GM12874 (cell line): ENCODE measurements at regions not wholly inside any gene's neighbourhood (a gene's known extent, or its start where the extent isn't known, plus 50 kb on each side); places are given as distances from the start of the nearest gene placed in this dataset.

Experiments used
- TF ChIP-seq, protein P1 (sequence below): IDR thresholded peaks from 2 replicates; pipeline ENCODE4 v1.5.1; 2011; ENCODE audit warnings: low read depth, mild to moderate bottlenecking, control low read depth, low read length, moderate library complexity; ENCODE audit not compliant: insufficient read depth

DNA sequence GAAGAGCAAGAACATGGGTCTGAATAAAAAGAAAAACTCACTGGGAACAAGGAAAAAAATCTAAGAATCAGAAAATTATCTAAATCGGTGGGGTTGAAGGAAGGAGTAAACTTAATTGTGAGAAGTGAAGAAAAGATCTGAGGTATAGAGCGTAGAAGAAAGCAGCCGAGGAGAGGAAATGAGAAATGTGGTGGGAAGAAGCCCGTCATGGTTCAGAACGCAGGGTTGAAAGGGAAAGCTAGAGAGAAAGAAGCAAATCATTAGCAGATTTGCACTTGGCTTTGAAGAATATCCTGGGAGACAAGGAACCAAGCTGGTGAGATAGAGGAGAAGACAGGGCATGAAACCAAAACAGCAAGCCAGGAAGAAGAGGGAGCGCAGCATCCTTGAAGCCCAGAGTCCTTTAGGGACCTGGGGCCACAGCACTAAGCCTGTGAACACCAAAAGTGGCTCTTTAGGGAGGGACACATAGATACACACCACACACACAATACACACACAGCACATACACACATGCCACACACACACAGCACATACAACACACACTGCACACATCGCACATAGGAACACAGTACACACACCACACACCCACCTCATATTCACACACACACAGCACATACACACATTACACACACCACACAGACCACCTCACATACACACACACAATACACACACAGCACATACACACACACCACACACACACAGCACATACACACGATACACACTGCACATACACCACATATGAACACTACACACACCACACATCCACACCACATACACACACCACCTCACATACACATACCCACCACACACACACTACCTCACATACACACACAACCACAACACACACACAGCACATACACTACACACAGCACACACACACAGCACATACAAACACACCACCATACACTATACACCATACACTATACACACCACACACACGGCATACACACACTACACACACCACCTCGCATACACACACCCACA lies 274.6 kb downstream of the ETAA1 start:
- TF ChIP-seq, protein P1, sequence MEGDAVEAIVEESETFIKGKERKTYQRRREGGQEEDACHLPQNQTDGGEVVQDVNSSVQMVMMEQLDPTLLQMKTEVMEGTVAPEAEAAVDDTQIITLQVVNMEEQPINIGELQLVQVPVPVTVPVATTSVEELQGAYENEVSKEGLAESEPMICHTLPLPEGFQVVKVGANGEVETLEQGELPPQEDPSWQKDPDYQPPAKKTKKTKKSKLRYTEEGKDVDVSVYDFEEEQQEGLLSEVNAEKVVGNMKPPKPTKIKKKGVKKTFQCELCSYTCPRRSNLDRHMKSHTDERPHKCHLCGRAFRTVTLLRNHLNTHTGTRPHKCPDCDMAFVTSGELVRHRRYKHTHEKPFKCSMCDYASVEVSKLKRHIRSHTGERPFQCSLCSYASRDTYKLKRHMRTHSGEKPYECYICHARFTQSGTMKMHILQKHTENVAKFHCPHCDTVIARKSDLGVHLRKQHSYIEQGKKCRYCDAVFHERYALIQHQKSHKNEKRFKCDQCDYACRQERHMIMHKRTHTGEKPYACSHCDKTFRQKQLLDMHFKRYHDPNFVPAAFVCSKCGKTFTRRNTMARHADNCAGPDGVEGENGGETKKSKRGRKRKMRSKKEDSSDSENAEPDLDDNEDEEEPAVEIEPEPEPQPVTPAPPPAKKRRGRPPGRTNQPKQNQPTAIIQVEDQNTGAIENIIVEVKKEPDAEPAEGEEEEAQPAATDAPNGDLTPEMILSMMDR = no peak

DNA sequence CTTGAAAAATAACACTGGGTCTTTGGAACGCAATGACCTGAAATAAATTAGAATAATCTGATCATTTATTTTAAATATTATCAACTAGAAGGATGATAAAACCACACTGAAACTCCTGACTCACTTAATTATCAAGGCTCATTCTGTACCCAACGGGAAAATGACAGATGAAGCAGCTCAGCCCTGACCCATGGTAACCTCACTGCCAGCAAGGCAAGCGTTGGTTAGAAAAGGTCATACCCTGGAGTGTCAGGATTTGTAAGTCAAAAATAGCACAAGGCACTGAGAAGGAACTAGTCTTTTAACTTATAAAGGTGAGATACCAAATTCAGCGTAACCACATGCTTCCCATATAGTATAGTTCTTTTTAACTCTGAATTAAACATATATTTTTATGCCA lies 277.5 kb downstream of the ETAA1 start:
- TF ChIP-seq, protein P1 = no peak

DNA sequence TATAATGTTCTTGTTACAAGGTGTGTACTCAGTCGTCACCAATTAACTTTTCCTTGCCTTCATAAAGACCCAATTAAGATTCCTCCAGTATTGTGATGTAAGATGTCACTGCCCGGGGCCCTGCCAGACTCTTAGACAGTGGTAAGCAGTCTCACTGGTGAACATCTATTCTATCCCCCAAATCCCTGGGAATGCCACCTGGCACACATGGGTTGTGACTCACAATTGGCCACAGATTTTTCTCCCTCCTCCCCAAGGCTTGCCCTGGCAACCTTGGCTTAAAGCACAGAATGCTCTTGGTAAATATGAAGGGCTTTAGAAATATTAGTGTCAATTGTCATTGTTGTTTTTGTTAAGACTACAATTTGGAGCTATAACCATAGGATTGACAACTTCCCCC lies 287.9 kb downstream of the ETAA1 start:
- TF ChIP-seq, protein P1 = no peak

DNA sequence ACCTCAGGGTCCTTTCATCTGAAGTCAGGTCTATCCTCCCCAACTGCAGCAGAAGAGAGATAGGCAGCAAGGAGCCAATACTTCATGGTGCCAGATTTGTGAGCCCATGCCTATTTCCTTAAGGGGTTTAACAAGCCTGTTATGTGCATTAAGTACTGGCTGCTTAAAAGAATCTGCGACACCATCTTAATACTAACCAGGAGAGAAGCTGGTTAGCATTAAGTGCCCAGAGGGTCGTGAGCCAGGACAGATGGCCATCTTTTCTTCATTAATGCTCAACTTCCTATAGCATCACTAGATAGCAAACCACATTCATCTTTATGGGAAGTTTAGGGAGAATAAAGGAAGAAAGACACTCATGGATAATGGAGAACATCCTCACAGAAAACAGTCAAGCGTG lies 289.1 kb downstream of the ETAA1 start:
- TF ChIP-seq, protein P1 = no peak

DNA sequence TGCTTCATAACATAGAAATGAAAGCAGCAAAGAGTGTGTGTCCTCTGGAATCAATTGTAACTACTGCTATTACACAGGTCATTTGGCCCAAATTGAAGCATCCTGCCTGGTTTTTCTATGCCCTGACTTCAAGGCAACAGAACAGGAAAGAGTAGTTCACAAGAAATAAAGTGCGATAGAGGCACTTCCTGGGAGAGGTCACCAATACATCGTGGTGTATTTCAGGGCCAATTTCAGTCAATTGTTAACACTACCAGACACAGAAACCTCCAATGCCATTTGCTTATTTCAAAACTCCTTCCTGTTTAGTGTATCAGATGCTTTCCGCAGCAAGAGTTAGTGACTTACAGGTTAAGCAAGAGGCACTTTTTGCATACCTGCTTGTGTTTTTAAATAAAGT lies 292.1 kb downstream of the ETAA1 start:
- TF ChIP-seq, protein P1 = no peak

DNA sequence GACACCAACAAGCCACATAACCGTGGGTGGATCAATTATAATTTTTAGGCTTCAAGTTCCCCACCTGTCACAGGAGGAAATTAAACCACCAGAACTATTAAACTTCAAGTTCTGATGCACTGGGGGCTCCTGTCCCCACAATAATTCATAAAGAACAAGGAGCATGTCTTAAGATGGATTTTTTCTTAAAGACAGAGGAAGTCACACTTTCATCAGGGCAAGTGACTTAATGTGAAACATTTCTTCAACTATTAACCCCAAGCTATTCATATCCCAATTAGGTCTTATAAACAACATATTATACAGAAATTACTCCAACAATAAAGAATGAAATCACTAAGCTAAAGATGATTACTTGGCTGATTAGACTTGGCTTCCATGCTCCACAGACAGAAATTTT lies 292.5 kb downstream of the ETAA1 start:
- TF ChIP-seq, protein P1 = no peak

DNA sequence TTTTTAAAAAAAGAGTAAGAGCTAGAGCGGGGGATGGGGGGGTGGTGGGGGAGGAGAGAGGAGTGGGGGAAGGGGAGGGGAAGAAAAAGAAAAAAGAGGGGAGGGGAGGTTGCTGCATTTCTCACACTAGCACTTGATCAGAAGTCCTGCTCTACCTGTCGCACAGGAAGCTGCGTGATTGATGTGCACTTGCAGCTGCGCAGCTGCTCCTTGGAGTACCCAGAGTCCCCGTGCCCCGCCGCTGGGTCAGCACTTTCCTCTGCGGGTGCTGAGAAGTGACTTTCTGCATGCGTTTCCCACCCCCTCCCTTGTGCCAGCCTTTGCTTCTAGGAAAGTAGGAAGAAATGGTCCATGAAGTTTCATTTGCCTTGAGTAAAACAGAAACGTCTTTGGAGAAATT lies 297.3 kb downstream of the ETAA1 start:
- TF ChIP-seq, protein P1 = no peak
